ENCODE measurements at regions not wholly inside any gene's neighbourhood (a gene's known extent, or its start where the extent isn't known, plus 50 kb on each side); places are given as distances from the start of the nearest gene placed in this dataset.

DNA sequence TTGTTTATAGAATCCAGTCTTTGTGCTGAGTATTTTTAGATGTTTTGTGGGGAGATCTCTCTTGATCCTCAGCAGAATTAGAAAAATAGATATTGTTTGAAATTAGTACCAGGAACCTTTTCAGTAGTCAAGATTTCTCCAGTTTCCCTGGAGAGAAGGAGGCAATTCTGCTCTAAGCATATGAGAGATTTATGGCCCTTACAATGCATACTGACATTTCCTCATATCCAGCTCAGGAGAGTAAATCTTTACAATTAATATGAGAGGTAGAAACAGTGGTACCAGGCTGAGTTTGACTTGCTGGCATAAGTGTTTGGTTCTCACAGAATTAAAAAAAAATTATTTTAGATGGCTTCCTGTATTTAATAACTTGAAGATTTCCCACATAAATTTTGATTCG lies 239.1 kb upstream of the SGO1 start:
- TF ChIP-seq POLR2AphosphoS5 (IDR thresholded peaks at IDR 0.05) (no peak), POLR2A (IDR thresholded peaks at IDR 0.05) (no peak)
- TF ChIP-seq, protein P1, sequence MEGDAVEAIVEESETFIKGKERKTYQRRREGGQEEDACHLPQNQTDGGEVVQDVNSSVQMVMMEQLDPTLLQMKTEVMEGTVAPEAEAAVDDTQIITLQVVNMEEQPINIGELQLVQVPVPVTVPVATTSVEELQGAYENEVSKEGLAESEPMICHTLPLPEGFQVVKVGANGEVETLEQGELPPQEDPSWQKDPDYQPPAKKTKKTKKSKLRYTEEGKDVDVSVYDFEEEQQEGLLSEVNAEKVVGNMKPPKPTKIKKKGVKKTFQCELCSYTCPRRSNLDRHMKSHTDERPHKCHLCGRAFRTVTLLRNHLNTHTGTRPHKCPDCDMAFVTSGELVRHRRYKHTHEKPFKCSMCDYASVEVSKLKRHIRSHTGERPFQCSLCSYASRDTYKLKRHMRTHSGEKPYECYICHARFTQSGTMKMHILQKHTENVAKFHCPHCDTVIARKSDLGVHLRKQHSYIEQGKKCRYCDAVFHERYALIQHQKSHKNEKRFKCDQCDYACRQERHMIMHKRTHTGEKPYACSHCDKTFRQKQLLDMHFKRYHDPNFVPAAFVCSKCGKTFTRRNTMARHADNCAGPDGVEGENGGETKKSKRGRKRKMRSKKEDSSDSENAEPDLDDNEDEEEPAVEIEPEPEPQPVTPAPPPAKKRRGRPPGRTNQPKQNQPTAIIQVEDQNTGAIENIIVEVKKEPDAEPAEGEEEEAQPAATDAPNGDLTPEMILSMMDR (IDR thresholded peaks at IDR 0.05), result no peak
- Histone ChIP-seq H3K36me3 (no peaks in the 10 kb centered on the region), H3K27me3 (no peaks in the 10 kb centered on the region), H3K4me3 (no peak overlapping the region), H3K27ac (no peak overlapping the region), H3K4me1 (no peaks in the 10 kb centered on the region), H3K9me3 (peaks cover 3 to 12% of the 10 kb centered on the region in 2 donors)
- no peak for DNase-seq (ENCODE audit: low spot score in 2 of 2)
- intact Hi-C loops (cut with DNase I; ENCODE audit: low total_unique reads), result no loop called here

DNA sequence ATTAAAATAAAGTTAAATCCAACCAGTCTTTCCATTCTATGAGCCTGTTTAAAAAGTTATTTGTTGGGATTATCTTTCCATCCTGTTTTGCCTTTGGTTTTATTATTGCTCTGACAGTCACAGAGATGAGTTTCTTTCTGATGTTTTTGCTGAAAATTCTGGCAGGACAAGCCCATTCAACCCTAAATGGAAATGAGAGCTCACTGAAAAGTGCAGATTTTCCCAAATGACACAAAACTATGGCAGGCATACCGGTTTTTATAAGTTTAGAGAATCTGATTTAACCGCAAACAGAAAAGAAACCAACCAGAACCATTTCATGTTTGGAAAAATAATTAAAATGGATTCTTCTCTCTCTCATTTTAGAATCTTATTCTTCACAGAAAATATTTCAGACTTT lies 238.1 kb upstream of the SGO1 start:
- Histone ChIP-seq H3K4me3 (no peak overlapping the region), H3K4me1 (no peaks in the 10 kb centered on the region), H3K27ac (no peak overlapping the region), H3K9me3 (peaks cover 3 to 12% of the 10 kb centered on the region in 2 donors), H3K27me3 (no peaks in the 10 kb centered on the region), H3K36me3 (no peaks in the 10 kb centered on the region)
- no peak for DNase-seq (ENCODE audit: low spot score in 2 of 2)
- intact Hi-C loops (cut with DNase I; ENCODE audit: low total_unique reads), result no loop called here
- no peak for TF ChIP-seq POLR2AphosphoS5 (IDR thresholded peaks at IDR 0.05)
- TF ChIP-seq POLR2A (IDR thresholded peaks at IDR 0.05), result no peak
- TF ChIP-seq, protein P1 (IDR thresholded peaks at IDR 0.05), result no peak

DNA sequence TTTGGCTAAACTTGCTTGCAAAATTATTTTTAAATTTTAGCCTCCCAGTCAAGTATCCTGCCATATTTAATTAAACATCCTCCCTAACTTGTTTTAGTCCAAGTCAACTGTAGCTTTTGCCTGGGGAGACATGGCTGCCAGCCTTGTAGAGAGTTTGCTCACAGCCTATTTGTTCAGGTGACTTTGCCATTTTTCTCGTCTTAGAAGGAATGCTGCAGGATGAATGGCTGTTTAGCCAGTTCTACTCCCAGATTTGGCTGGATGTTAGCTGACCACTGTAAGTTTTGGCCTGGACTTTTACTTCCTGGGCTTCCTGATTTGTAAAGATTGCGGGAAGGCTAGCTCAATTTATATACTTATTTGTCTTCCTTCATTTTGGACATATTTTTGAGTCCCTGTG lies 236.4 kb upstream of the SGO1 start:
- DNase-seq (ENCODE audit: low spot score in 2 of 2), result no peak
- TF ChIP-seq, protein P1 (IDR thresholded peaks at IDR 0.05), result no peak
- TF ChIP-seq POLR2AphosphoS5 (IDR thresholded peaks at IDR 0.05) (no peak), POLR2A (IDR thresholded peaks at IDR 0.05) (no peak)
- H3K36me3 ChIP-seq, result no peaks in the 10 kb centered on the region
- intact Hi-C loops (cut with DNase I; ENCODE audit: low total_unique reads), result no loop called here
- H3K27me3 ChIP-seq, result no peaks in the 10 kb centered on the region
- peaks cover 3 to 8% of the 10 kb centered on the region in 2 donors for H3K9me3 ChIP-seq
- H3K27ac ChIP-seq, result no peak overlapping the region
- no peak overlapping the region for H3K4me3 ChIP-seq
- no peaks in the 10 kb centered on the region for H3K4me1 ChIP-seq

DNA sequence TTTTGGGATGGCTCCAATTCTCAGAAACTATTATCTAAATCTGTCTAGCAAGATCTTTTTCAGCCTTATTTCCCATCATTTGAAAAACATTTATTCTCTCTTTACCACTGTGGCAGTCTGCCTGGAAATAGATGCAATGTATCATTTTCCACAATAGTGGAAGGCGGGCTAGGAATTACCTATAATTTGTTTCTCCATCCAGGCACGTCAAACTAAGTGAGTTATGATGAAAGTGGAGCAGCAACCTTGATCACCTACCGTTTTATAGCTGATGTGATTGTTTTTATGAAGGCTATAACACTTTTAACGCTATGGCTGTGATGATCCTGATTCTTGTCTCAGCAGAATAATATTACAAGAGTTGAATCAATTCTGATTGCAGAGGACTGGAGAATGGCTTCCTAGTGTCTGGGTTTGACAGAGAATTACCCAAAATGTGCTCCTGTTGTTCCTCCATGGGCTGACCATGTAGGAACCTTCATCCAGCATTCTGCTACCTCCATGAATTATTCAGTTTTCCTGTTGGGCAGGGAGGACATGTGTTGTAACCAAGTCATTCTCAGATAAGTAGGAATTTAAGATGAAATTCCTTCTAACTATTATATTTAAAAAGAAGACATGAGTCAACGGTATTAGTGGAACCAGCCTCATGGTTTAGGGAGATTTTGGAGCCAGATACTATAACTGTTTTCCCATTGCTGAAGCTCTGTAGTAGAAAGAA lies 231.5 kb upstream of the SGO1 start:
- H3K4me3 ChIP-seq, result no peak overlapping the region
- H3K9me3 ChIP-seq, result no peaks in the 10 kb centered on the region
- no peak for TF ChIP-seq POLR2A (IDR thresholded peaks at IDR 0.05)
- TF ChIP-seq, protein P1 (IDR thresholded peaks at IDR 0.05), result no peak
- TF ChIP-seq POLR2AphosphoS5 (IDR thresholded peaks at IDR 0.05), result no peak
- no peaks in the 10 kb centered on the region for H3K27me3 ChIP-seq
- no peaks in the 10 kb centered on the region for H3K36me3 ChIP-seq
- H3K27ac ChIP-seq, result no peak overlapping the region
- no peak for DNase-seq (ENCODE audit: low spot score in 2 of 2)
- no peaks in the 10 kb centered on the region for H3K4me1 ChIP-seq
- intact Hi-C loops (cut with DNase I; ENCODE audit: low total_unique reads), result no loop called here

DNA sequence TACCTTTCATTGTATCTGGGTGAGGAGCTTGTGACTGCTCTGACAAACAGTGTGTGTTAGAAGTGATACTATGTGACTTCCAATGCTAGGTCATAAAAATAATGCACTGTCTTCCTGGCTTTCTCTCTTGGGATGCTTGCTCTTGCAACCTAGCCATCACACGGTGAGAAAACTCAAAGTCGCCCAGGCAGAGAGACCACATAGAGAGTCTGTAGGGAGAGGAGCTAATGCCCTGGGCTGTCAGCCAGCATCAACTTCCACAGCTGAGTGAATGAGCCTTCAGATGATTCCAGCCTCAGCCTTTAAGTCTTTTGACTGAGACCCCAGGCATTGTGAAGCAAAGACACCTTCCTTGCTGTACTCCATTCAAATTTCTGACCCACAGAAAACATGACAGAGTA lies 220.6 kb upstream of the SGO1 start:
- Histone ChIP-seq H3K9me3 (no peaks in the 10 kb centered on the region), H3K27ac (no peak overlapping the region), H3K4me1 (no peaks in the 10 kb centered on the region), H3K36me3 (no peaks in the 10 kb centered on the region), H3K27me3 (no peaks in the 10 kb centered on the region), H3K4me3 (no peak overlapping the region)
- TF ChIP-seq, protein P1 (IDR thresholded peaks at IDR 0.05), result no peak
- no peak for TF ChIP-seq POLR2AphosphoS5 (IDR thresholded peaks at IDR 0.05)
- no peak for TF ChIP-seq POLR2A (IDR thresholded peaks at IDR 0.05)
- intact Hi-C loops (cut with DNase I; ENCODE audit: low total_unique reads), result no loop called here
- no peak for DNase-seq (ENCODE audit: low spot score in 2 of 2)
